K562 (cell line): ENCODE measurements at regions not wholly inside any gene's neighbourhood (a gene's known extent, or its start where the extent isn't known, plus 50 kb on each side); places are given as distances from the start of the nearest gene placed in this dataset.

Source experiments
- ATF1 ChIP-seq, 2 experiments: fragments of 450-650 bp in 1 of 2; IDR thresholded peaks; 2 replicates each; pipeline ENCODE4 v1.6.1; 2016; ENCODE audit warnings: missing compliant biosample characterization in 1 of 2, missing genetic modification characterization in 1 of 2
- CTCF ChIP-seq, 3 experiments: IDR thresholded peaks in 2 of 3; conservative IDR thresholded peaks in 1 of 3; 2 replicates each; pipeline ENCODE4 v1.5.1; 2011 to 2012; ENCODE audit warnings: low read length in 3 of 3, mild to moderate bottlenecking in 3 of 3, control low read depth in 2 of 3, improper control_type of control experiment in 1 of 3, inconsistent platforms in 1 of 3, low read depth in 1 of 3, mixed read lengths in 1 of 3, moderate library complexity in 1 of 3; ENCODE audit not compliant: insufficient read depth in 2 of 3
- HNRNPLL ChIP-seq: fragments of 200-400 bp; formaldehyde crosslinking; IDR thresholded peaks from 2 replicates; pipeline ENCODE4 v1.6.1; 2017; ENCODE audit warnings: low read length, low read depth, mild to moderate bottlenecking; ENCODE audit not compliant: poor library complexity, severe bottlenecking
- MCM3 ChIP-seq: fragments of 450-650 bp; IDR thresholded peaks from 2 replicates; pipeline ENCODE4 v1.6.1; 2016
- NFE2L1 ChIP-seq: fragments of 450-650 bp; IDR thresholded peaks from 2 replicates; pipeline ENCODE4 v1.6.1; 2016; ENCODE audit warnings: missing genetic modification characterization, low read depth, mild to moderate bottlenecking, missing compliant biosample characterization, moderate library complexity, borderline replicate concordance
- POLR2AphosphoS5 ChIP-seq: IDR thresholded peaks from 2 replicates; pipeline ENCODE4 v1.6.1; 2011; ENCODE audit warnings: mild to moderate bottlenecking, low read depth, low read length, moderate library complexity; ENCODE audit not compliant: control insufficient read depth, insufficient read depth

GRCh38 chr11:114984611-114985163, 306.4 kb downstream of the NXPE2 start:
- TF ChIP-seq CTCF (IDR thresholded peaks at IDR 0.05 in 2 of 3, conservative IDR thresholded peaks at IDR 0.05 in 1 of 3; ENCODE audit: insufficient read depth in 2 of 3, low read depth in 1 of 3, low read length in 3 of 3), result no peak
- no peak for TF ChIP-seq NFE2L1 (tag)
- peak; percentile 48; the same call in 1 of the 2 replicates for TF ChIP-seq POLR2AphosphoS5
- TF ChIP-seq MCM3, result no peak
- no peak for TF ChIP-seq ATF1 (CRISPR knock-in tag; IDR thresholded peaks at IDR 0.05)
- no peak for TF ChIP-seq ATF1 (tag; IDR thresholded peaks at IDR 0.05)
- no peak for TF ChIP-seq HNRNPLL
